Lung (tissue), 11 donors: ENCODE measurements at regions not wholly inside any gene's neighbourhood (a gene's known extent, or its start where the extent isn't known, plus 50 kb on each side); places are given as distances from the start of the nearest gene placed in this dataset.

Experiments
- ATAC-seq: fragments of 200-7000 bp; cut with Tn5 transposase; one replicate; pipeline ENCODE4 v1.9.1; 2020; ENCODE audit warnings: moderate number of reproducible peaks; ENCODE audit not compliant: insufficient read depth, low FRiP score
- DNase-seq, 3 donors: peaks; one replicate each; pipeline ENCODE4 v3.0.0-alpha.2; 2013 to 2017
- H3K27ac ChIP-seq, 2 donors: one replicate each; pipeline ENCODE4 v1.5.1; 2013; ENCODE audit warnings: mild to moderate bottlenecking in 2 of 2, moderate library complexity in 2 of 2, control low read depth in 1 of 2, inconsistent platforms in 1 of 2, low read depth in 1 of 2, low read length in 1 of 2
- H3K27me3 ChIP-seq, 3 donors: one replicate each; pipeline ENCODE4 v1.5.1; 2013; ENCODE audit warnings: low read length in 2 of 3; ENCODE audit not compliant: control insufficient read depth in 3 of 3, insufficient read depth in 3 of 3
- H3K36me3 ChIP-seq, 4 donors: one replicate each; pipeline ENCODE4 v1.5.1; 2013; ENCODE audit warnings: low read length in 4 of 4, mild to moderate bottlenecking in 1 of 4, moderate library complexity in 1 of 4; ENCODE audit not compliant: control insufficient read depth in 4 of 4, insufficient read depth in 4 of 4
- H3K4me1 ChIP-seq, 5 donors: one replicate each; pipeline ENCODE4 v1.5.1; 2013; ENCODE audit warnings: low read length in 5 of 5, mild to moderate bottlenecking in 2 of 5, moderate library complexity in 1 of 5; ENCODE audit not compliant: control insufficient read depth in 5 of 5, insufficient read depth in 5 of 5
- H3K4me3 ChIP-seq: one replicate; pipeline ENCODE4 v1.5.1; 2013; ENCODE audit warnings: mild to moderate bottlenecking, control low read depth, moderate library complexity
- H3K9ac ChIP-seq, 2 donors: one replicate each; pipeline ENCODE4 v1.5.1; 2013; ENCODE audit warnings: low read length in 2 of 2, control low read depth in 1 of 2; ENCODE audit not compliant: insufficient read depth in 1 of 2
- H3K9me3 ChIP-seq, 4 donors: one replicate each; pipeline ENCODE4 v1.5.1; 2013; ENCODE audit warnings: low read length in 3 of 4, mild to moderate bottlenecking in 1 of 4, moderate library complexity in 1 of 4; ENCODE audit not compliant: control insufficient read depth in 4 of 4, insufficient read depth in 3 of 4
- CTCF ChIP-seq: IDR thresholded peaks from 2 replicates; pipeline ENCODE4 v1.5.1; 2012; ENCODE audit warnings: mild to moderate bottlenecking; ENCODE audit errors: control extremely low read depth, extremely low read depth
- WGBS, 2 donors: extraction: QIAGEN DNeasy Blood & Tissue Kit; methylation state at CpG; one replicate each; pipeline ENCODE4 v1.1.7; 2013; 5-methylcytosine and 5-hydroxymethylcytosine counted together
- donor health status: control.
- donor health status: control.
- donor health status: Bipolar disorder and iron deficiency.
- donor health status: healthy.
- donor health status: DM: yes; HTN: yes; CAD: no.

- no peak overlapping the region for H3K4me3 ChIP-seq
- no peak for TF ChIP-seq CTCF
- 89 to 98% methylated on average over 2 of the region's 2 CpGs for WGBS, 2 donors
- DNase-seq (no peak), ATAC-seq (no peak)
- peaks cover 0 to 5% (median 0%) of the 10 kb centered on the region in 4 donors for H3K9me3 ChIP-seq
- no peak overlapping the region for H3K27ac ChIP-seq
- H3K9ac ChIP-seq: no peak overlapping the region
- H3K4me1 ChIP-seq: peaks cover 0 to 6% (median 0%) of the 10 kb centered on the region in 5 donors
- no peaks in the 10 kb centered on the region for H3K36me3 ChIP-seq
- H3K27me3 ChIP-seq: no peaks in the 10 kb centered on the region
Measured at GRCh38 chr2:7816944-7817343, 864.9 kb upstream of the ID2 start.

GRCh38 chr2:7819316-7819715, 862.5 kb upstream of the ID2 start:
- H3K27ac ChIP-seq: no peak overlapping the region
- no peak for TF ChIP-seq CTCF
- no peak overlapping the region for H3K9ac ChIP-seq
- 93 to 94% methylated on average over 5 of the region's 5 CpGs for WGBS, 2 donors
- H3K4me1 ChIP-seq: peaks cover 0 to 6% (median 0%) of the 10 kb centered on the region in 5 donors
- H3K36me3 ChIP-seq: no peaks in the 10 kb centered on the region
- no peak for ATAC-seq
- H3K9me3 ChIP-seq: peaks cover 0 to 5% (median 0%) of the 10 kb centered on the region in 4 donors
- DNase-seq: no peak
- H3K27me3 ChIP-seq: no peaks in the 10 kb centered on the region
- no peak overlapping the region for H3K4me3 ChIP-seq

- Histone ChIP-seq H3K9me3 (peaks cover 0 to 5% (median 0%) of the 10 kb centered on the region in 4 donors), H3K36me3 (no peaks in the 10 kb centered on the region), H3K9ac (no peak overlapping the region), H3K4me3 (no peak overlapping the region), H3K27ac (no peak overlapping the region), H3K4me1 (peaks cover 0 to 6% (median 0%) of the 10 kb centered on the region in 5 donors), H3K27me3 (no peaks in the 10 kb centered on the region)
- no peak for TF ChIP-seq CTCF
- 74 to 84% methylated on average over 4 of the region's 4 CpGs for WGBS, 2 donors
- ATAC-seq (no peak), DNase-seq (no peak)
Measured at GRCh38 chr2:7819850-7820249, 862.0 kb upstream of the ID2 start.

GRCh38 chr2:7824211-7824610, 857.6 kb upstream of the ID2 start:
- TF ChIP-seq CTCF: no peak
- H3K27me3 ChIP-seq: no peaks in the 10 kb centered on the region
- ATAC-seq (no peak), DNase-seq (no peak)
- H3K9ac ChIP-seq: no peak overlapping the region
- WGBS, 2 donors: 91 to 98% methylated on average over 2 of the region's 2 CpGs
- peaks cover 0 to 6% (median 0%) of the 10 kb centered on the region in 5 donors for H3K4me1 ChIP-seq
- H3K4me3 ChIP-seq: no peak overlapping the region
- H3K36me3 ChIP-seq: no peaks in the 10 kb centered on the region
- no peak overlapping the region for H3K27ac ChIP-seq
- H3K9me3 ChIP-seq: no peaks in the 10 kb centered on the region
